NCI-H2081 treated with DMSO at 0.1 percent for 48 hours (cell line): ENCODE measurements at regions not wholly inside any gene's neighbourhood (a gene's known extent, or its start where the extent isn't known, plus 50 kb on each side); places are given as distances from the start of the nearest gene placed in this dataset.

ENCODE experiments used
- DNase-seq: peaks from one replicate; lab custom pipeline; 2025; lab: John Stamatoyannopoulos, UW

- DNase-seq: no peak
Observed at GRCh38 chrX:45300638-45301037, 100.0 kb upstream of the DIPK2B start.

GRCh38 chrX:45295259-45295986, 94.7 kb upstream of the DIPK2B start:
- no peak for DNase-seq

- no peak for DNase-seq
Observed at GRCh38 chrX:45274576-45274975, 73.9 kb upstream of the DIPK2B start.

GRCh38 chrX:45267007-45267406, 66.3 kb upstream of the DIPK2B start:
- no peak for DNase-seq

GRCh38 chrX:45266456-45266855, 65.8 kb upstream of the DIPK2B start:
- no peak for DNase-seq

GRCh38 chrX:45264865-45265264, 64.2 kb upstream of the DIPK2B start:
- DNase-seq: no peak

- no peak for DNase-seq
Observed at GRCh38 chrX:45261471-45261870, 60.8 kb upstream of the DIPK2B start.

- DNase-seq: no peak
Observed at GRCh38 chrX:45261005-45261404, 60.3 kb upstream of the DIPK2B start.

GRCh38 chrX:45258731-45259402, 58.2 kb upstream of the DIPK2B start:
- DNase-seq: no peak
